ENCODE measurements at regions not wholly inside any gene's neighbourhood (a gene's known extent, or its start where the extent isn't known, plus 50 kb on each side); places are given as distances from the start of the nearest gene placed in this dataset.

DNA sequence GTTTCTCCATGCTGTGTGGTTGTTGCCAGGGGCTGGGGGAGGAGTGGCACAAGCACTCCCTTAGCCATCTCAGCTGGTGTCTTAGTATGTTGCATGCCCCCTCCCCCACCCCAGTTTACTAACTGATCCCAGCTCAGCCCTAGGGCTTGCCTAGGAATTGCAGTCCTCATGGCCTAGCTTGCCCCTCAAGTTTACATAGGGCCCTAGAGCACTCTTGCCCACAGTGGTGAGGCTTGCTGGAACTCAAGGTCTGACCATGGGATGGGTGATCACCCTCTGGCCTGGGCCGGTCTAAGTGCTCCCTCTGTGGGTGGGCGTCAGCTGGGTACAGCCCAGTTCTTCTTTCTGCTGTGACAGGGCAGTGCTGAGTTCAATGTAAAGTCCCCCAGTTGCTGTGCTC is 156.1 kb upstream of the PIEZO2 start:
- intact Hi-C loops (cut with DNase I), result no loop called here
- DNase-seq (ENCODE audit: missing footprints) (no peak), ATAC-seq (no peak)

DNA sequence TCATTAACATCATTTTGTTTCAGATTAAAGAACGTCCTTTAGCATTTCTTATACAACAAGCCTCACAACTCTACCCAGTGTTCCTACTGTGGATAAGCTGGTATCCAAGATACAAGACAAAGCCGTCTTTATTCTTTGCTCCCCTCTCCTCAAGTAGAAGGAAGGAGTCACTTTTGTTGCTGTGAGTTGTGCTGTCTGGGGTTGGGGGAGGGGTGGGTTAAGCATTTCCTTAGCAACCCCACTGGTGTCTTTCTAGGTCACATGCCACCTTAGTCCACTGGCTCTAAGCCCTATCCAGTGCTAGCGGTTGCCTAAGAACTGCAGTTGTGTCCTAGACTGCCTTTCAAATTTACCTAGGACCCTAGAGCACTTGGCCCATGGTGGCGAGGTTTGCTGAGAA is 155.6 kb upstream of the PIEZO2 start:
- intact Hi-C loops (cut with DNase I), result no loop called here
- ATAC-seq, result no peak
- DNase-seq (ENCODE audit: missing footprints), result no peak

DNA sequence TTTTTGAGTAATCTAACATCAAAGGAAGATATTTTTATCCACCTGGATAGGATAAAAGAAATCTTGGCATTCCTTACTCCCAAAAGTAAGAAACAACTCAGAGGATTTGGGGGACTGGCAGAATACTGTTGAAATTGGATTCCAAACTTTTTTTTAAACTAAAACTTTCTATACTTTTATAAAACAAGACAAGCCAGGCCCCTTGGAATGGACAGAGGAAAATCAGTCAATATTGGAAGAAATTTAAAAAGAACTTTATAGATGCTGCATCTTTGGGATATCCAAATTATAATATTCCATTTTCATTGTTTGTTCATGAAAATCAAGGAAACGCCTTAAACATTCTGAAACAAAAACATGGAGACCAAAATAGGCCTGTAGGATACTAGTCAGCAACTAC is 147.6 kb upstream of the PIEZO2 start:
- ATAC-seq (no peak), DNase-seq (ENCODE audit: missing footprints) (no peak)
- intact Hi-C loops (cut with DNase I), result no loop called here

DNA sequence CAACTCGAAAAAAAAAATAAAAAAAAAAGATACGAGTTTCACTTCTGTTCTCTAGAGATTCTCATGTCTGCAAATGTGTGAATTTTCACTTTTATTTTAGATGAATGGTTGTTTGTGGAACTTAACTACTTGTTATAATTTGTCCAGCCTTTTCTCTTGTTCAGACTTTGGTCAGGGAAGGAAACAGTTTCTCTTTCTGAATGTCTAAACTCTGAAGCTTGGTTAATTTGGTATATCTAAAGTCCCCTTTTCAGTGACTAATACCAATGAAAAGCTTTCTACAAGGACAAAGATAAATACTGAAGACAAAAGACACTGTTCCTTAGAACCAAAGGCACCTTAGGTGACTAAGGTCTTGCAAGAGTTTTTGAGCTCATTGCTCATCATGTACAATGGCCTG is 144.4 kb upstream of the PIEZO2 start:
- ATAC-seq (no peak), DNase-seq (ENCODE audit: missing footprints) (no peak)
- intact Hi-C loops (cut with DNase I), result no loop called here

DNA sequence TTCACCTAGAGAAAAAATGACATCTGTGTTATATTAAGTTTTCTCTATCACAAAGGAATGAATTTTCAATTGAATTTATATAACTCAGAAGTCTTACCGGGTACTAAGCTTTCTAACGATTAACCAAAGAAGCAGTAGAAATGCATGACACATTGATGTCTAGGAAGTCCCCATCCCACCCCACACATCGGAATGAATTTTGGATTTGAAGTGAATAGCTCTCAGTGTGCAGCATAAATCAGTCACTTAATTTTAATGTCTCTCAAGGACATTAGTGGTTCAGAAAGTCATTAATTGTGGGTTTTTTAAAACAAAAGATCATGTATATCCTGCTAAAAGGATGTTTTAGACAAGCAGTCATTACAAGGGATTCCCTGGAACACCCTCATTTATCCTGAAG is 141.4 kb upstream of the PIEZO2 start:
- intact Hi-C loops (cut with DNase I), result no loop called here
- DNase-seq (ENCODE audit: missing footprints) (no peak), ATAC-seq (no peak)

DNA sequence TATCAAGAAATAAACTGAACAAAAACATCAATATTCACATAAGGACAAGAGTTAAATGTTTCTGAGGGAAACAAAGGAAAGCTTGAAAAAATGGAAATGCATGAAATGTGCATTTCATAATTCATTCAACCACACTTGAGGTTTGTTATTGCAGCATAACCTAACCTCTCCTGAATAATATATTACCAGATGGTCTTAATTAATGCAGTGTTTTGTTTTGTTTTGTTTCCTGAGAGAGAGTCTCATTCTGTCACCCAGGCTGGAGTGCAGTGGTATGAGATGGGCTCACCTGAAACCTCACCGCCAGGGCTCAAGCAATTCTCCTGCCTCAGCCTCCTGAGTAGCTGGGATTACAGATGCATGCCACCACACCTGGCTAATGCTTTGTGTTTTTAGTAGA is 139.9 kb upstream of the PIEZO2 start:
- DNase-seq (ENCODE audit: missing footprints) (no peak), ATAC-seq (no peak)
- intact Hi-C loops (cut with DNase I), result no loop called here

DNA sequence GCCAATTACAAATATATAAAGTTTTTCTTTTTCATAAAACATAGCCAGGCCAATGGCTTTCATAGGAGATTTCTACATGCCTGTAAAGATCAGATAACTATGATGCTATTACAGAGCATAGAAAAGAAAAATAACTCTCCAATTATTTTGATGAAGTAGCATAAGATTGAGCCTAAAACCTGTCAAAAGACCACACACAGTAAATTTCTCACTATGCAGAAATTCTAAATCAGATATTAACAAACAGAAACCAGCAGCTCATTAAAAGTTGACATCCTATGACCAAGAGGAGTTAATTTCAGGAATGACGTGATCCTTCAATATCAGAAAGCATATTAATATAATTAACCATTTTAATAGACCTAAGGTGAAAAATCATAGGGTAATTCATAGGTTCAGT is 139.0 kb upstream of the PIEZO2 start:
- intact Hi-C loops (cut with DNase I), result no loop called here
- DNase-seq (ENCODE audit: missing footprints) (no peak), ATAC-seq (no peak)

DNA sequence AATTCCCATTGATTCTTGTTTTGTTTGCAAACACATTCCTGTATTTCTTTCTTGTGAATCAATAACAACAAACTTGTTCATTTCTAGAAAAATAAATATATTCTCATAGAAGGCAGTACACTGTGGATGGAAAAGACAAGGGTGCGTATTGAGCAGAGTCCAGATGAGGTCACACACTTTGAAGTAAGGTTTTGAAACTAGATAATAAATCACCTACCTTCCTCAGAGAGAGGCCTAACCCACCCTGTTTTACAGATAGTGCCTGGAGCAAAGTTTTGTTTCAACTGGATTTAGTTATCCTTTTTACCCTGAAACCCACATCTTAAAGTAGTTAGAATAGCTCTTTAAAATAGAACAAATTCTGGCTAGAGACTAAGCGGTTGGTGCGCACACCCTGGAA is 137.1 kb upstream of the PIEZO2 start:
- no peak for ATAC-seq
- DNase-seq (ENCODE audit: missing footprints), result no peak
- intact Hi-C loops (cut with DNase I), result no loop called here

DNA sequence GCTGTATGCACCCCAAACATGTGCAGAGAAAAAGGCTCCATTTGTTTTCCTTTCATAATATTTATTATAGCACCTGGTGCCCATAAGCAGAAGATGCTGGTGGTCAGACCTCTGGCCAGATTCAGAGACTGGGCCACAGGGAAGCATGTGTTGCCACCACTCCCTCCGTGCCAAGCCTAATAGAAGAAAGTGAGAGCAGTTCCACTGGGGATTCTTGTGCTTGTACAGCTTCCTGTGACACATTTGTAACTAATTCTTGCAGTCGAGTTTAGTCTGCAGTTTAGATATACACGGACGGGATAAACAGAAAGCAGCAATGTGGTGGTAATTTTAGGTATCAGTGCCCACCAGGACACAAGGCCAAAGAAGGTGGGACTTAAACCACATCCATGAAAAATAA is 135.4 kb upstream of the PIEZO2 start:
- intact Hi-C loops (cut with DNase I), result no loop called here
- no peak for DNase-seq (ENCODE audit: missing footprints)
- no peak for ATAC-seq

DNA sequence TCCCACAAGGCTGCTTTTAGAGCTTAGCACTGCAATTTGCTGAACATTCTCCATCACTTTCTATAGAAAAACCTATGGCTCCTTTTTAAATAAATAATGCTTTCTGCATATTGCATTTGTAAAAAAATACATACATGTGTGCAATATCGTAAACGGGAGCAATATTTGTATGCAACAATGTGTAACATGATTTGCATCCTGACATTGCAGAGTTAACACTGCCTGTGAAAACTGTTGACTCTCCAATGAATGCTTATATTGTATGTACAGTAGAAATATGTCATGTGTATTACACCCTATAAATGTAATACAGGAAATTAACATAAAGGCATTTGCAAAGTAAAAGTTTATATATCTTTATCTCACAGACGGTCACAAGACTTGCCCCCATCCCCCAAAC is 135.0 kb upstream of the PIEZO2 start:
- no peak for ATAC-seq
- no peak for DNase-seq (ENCODE audit: missing footprints)

DNA sequence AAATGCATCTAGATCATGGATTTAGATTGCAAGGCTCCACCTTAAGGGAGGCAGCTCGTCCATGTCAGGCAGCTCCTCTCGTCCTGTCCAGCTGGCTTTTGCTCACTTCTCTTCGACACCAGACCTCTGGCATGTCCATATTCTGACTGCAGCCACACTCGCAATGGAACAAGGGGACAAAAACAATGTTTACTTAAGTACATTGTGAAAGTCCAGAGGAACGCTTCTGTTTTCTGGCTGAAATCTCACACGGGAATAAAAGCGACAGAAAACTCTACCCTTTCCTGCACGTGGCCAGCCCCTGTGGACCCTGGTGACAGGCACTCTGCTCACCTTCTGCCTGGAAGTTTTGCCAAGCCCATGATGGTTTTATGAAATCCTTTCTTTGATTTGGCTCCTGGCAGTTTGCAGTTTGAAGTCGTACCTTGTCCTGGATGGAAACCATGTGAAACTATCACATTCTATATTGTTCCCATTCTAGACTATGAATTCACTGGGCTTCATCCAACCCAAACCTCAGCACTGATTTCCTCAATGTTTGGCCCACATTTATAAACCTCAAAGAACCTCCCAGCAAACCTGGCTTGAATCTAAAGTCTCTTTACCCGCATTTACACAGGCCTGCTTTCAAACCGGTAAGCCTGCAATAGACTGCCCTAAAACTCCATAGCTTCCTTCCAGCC is 134.3 kb upstream of the PIEZO2 start:
- ATAC-seq (no peak), DNase-seq (ENCODE audit: missing footprints) (no peak)
- intact Hi-C loops (cut with DNase I), result no loop called here

More for the DNA sequence above, 135.0 kb upstream of the PIEZO2 start:
- intact Hi-C loops (cut with DNase I), result no loop called here

DNA sequence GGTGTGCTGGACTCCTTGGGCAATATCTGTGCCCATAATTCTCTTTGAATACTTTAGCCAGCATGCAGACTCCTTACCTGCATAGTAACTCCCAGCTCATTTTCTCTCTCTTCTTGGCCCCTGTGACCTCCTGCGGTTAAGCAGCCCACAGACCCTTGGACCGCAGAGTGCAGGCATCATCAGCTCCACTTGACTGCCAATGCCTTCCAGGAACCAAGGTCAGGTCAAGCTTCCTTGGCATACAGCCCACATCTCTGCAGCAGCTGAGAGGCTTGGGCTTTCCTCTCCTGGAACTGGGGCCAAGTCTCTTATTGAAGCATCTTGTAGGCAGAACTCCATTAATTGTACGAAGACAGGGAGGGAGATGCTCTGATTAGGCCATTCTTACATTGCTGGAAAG is 130.1 kb upstream of the PIEZO2 start:
- DNase-seq (ENCODE audit: missing footprints) (no peak), ATAC-seq (no peak)
- intact Hi-C loops (cut with DNase I), result no loop called here

DNA sequence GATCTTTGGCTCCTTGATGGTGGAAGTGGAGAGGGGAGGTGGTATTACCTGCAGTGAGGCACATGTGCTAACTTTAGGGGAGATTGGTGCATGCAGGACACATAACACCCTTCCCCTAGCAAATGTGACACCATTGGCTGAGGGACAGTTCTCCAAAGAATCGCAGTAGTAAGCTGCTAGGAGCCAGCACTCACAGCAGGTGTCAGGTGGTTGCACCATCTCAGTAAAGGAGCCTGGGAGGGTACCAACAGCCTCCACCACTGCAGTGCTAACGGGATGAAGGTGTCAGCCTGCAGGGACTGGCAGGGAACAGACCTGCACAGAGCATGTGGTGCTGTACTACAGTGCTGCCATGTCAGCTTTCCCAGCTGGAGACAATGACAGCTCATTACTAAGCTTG is 127.3 kb upstream of the PIEZO2 start:
- DNase-seq (ENCODE audit: missing footprints), result no peak
- intact Hi-C loops (cut with DNase I), result no loop called here
- no peak for ATAC-seq

DNA sequence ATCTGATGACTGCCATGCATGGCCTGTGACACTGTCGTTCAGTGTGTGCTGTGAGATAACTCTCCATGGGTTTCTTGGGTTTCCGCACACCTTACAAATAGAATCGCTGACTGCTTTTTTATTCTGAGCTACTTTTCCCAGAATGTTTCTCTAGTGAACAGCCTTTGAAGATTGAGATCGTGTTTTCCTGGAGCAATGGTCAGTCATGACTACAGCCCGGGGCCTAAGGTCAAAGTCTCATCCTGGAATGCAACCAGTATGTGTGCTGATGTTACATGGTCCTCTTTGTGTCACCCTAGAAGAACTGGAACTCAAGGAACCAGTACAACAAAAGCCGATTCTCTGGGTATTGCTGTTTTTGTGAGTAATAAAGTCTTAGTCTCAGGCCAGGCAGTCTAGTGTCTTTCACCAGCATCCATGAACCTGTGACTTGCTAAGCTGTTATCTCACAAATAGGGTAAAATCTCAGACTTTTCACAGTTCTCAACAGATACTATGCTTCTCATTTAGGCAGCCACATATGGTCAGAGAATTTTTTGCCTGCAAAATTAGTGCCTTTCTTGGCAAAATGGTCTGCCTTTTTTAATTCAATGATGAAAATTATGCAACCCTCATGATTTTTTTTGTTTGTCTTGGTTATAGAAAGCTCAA is 124.9 kb upstream of the PIEZO2 start:
- no peak for DNase-seq (ENCODE audit: missing footprints)
- intact Hi-C loops (cut with DNase I), result no loop called here
- no peak for ATAC-seq

DNA sequence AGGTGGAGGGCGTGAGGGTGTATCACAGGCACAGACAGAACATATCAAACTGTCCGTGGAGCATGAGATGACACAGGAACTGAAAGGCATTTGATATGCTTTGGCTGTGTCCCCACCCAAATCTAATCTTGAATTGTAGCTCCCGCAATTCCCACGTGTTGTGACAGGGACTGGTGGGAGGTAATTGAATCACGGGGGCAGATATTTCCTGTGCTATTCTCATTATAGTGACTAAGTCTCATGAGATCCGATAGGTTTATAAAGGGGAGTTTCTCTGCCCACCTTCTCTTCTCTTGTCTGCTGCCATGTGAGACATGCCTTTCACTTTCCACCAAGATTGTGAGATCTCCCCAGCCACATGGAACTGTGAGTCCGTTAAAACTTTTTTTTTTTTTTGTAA is 123.1 kb upstream of the PIEZO2 start:
- intact Hi-C loops (cut with DNase I), result no loop called here
- ATAC-seq (no peak), DNase-seq (ENCODE audit: missing footprints) (no peak)

DNA sequence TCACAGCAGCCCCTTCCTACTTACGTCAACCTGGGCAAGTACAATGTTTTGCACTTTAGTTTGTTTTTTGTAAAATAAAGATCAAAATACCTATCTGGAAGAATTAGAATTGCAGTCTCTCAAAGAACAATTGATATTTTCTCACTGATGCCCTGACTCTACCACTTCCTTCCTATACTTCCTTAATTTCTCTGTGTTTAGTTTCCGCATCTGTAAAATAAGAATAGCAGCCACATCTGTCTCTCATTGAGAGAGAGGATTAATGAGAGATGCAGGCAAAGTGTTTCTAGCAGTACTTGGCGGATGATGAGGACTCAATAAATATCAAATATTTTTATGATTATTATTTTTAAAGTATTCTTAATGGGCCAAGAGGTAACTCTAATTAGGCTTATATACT is 122.6 kb upstream of the PIEZO2 start:
- intact Hi-C loops (cut with DNase I), result no loop called here
- no peak for DNase-seq (ENCODE audit: missing footprints)
- ATAC-seq, result no peak

DNA sequence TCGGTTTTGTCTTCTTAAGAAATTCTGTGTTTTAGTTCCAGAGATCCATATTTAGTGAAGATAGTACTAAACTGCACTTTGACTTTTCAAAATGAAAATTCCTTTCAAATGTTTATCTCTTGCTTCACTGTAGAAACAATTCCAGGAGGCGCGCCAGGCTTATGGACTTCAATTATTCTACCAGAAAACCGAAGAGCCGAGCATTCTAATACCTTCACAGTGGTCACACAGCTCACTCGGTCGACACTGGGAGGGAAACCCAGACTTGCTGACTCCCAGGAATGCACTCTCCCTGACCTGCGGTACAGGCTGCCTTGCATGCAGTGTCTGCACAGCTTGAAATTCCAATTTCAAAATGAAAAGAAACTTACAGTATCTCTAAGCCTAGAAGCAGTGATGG is 119.9 kb upstream of the PIEZO2 start:
- ATAC-seq (no peak), DNase-seq (ENCODE audit: missing footprints) (no peak)
- intact Hi-C loops (cut with DNase I), result no loop called here

DNA sequence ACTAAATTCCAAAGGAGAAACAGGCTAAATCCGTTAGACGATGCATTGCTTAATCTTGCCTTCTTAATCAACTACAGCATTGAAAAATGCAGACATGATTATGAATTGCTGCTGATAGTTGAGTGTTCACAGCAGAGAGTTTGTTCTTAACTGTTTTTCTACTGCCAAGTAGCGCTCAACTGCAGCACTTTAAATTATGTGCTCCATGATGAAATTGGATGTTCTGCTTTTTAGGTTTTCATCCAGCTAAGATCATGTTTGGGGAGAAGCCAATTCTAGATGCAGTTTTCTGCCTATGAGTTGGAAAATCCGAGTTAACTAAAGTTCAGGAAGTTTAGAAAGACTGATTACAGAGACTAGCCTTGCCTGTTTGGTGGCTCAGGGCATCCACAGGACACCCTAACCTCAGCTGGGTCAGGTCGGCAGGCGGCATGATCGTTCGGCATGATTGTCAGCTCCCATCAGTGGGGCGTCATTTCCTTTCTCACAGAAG is 119.4 kb upstream of the PIEZO2 start:
- ATAC-seq (no peak), DNase-seq (ENCODE audit: missing footprints) (no peak)
- intact Hi-C loops (cut with DNase I), result no loop called here

DNA sequence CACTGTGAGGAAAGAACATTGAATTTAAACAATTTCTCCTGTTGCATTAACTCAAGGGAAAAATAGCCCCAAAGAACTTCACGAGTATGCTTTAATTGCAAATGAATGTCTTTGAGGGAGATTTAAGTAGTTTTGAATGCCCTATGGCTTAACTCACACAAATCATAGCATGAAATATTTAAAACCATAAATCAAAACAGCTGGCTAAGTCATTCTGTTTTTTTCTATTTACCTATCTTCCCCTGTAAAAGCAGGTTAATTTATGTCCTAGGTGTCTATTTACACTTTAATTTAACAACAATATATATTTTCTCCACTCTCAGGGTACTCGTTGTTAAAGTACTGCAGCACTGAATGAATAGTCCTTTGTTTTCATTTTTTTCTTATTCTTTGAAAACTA is 118.8 kb upstream of the PIEZO2 start:
- intact Hi-C loops (cut with DNase I), result no loop called here
- ATAC-seq (no peak), DNase-seq (ENCODE audit: missing footprints) (no peak)

DNA sequence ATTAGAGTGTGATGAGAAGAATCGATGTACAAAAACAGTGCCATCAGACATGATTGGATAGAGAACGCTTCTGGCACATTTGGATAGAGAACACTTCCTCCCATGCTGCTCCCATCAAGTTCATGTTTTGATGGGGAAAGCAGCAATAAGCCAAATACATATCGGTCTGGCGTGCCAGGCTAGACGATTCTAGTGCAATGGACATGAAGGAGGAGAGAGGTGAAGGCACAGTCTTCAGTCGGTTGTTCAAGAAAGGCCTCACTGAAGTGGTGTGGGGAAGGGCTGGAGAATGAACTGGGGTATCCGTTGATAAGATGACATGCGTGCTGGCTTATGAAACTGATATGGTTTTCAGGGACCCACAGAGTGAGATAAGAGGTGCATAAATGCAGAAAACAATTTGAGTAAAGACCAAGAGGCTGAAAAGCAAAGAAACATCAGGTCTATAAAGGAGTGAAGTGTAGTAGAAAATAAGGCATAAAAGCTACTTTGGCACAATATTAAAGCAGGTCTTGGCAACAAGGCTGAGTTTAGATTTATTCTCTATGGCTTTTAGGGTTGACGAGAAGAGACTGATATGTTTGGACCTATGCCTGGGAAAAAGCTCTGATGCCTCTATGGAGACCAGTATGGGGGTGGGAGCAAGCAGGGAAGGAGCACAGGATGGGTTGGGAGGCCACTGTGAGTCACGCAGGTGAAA is 117.6 kb upstream of the PIEZO2 start:
- no peak for DNase-seq (ENCODE audit: missing footprints)
- intact Hi-C loops (cut with DNase I), result no loop called here
- no peak for ATAC-seq

Data from Right ventricle myocardium inferior (tissue), 1 donor.